PC-3 (cell line): ENCODE measurements at regions not wholly inside any gene's neighbourhood (a gene's known extent, or its start where the extent isn't known, plus 50 kb on each side); places are given as distances from the start of the nearest gene placed in this dataset.

Experiments used
- ATAC-seq: fragments of 200-7000 bp; cut with Tn5 transposase; 2 replicates; pipeline ENCODE4 v1.9.1; 2020; ENCODE audit warnings: mild to moderate bottlenecking, moderate library complexity
- BruUV-seq: library from RNA; stranded (reverse); fragments of 400-500 nt; replicated peaks from 2 replicates; lab custom pipeline; 2021; lab: Mats Ljungman, UMichigan
- CTCF ChIA-PET: fragments of 300-600 bp; sonication (Branson Sonifier 250); formaldehyde crosslinking; loops from one replicate; lab custom pipeline; 2022; ENCODE audit warnings: antibody characterized with exemption; lab: Charles Lee
- POLR2A ChIA-PET: fragments of 300-600 bp; sonication (Branson Sonifier 250); formaldehyde crosslinking; loops from one replicate; lab custom pipeline; 2022; ENCODE audit warnings: antibody characterized with exemption; ENCODE audit not compliant: unreplicated experiment; lab: Charles Lee
- DNase-seq: peaks from one replicate; pipeline ENCODE4 v3.0.0-alpha.2; 2015
- H2AFZ ChIP-seq: fragments of 300-600 bp; sonication (generic); 2 replicates; pipeline ENCODE4 v1.6.0; 2016; ENCODE audit warnings: antibody characterized with exemption, low read length
- H3F3A ChIP-seq: fragments of 300-600 bp; sonication (generic); one replicate; pipeline ENCODE4 v1.6.0; 2017; ENCODE audit warnings: antibody characterized with exemption, low read length, control low read depth, mild to moderate bottlenecking; ENCODE audit not compliant: unreplicated experiment
- H3K27ac ChIP-seq: fragments of 300-600 bp; sonication (generic); 2 replicates; pipeline ENCODE4 v1.5.1; 2016; ENCODE audit warnings: mild to moderate bottlenecking, low read length
- H3K27me3 ChIP-seq: fragments of 300-600 bp; sonication (generic); 2 replicates; pipeline ENCODE4 v1.6.1; 2016; ENCODE audit warnings: low read length, mixed read lengths
- H3K36me3 ChIP-seq: fragments of 300-600 bp; sonication (generic); 2 replicates; pipeline ENCODE4 v1.6.1; 2016; ENCODE audit warnings: low read depth, mixed run types, low read length, mixed read lengths
- H3K4me1 ChIP-seq: fragments of 300-600 bp; sonication (generic); 2 replicates; pipeline ENCODE4 v1.5.1; 2016; ENCODE audit warnings: low read length; ENCODE audit not compliant: insufficient read depth
- H3K4me2 ChIP-seq: fragments of 300-600 bp; sonication (generic); 2 replicates; pipeline ENCODE4 v1.6.0; 2016; ENCODE audit warnings: low read length
- H3K4me3 ChIP-seq: fragments of 300-600 bp; sonication (generic); 2 replicates; pipeline ENCODE4 v1.5.1; 2016; ENCODE audit warnings: mild to moderate bottlenecking, low read length, mixed read lengths
- H3K79me2 ChIP-seq: fragments of 300-600 bp; sonication (generic); 2 replicates; pipeline ENCODE4 v1.6.1; 2017; ENCODE audit warnings: low read length, mixed read lengths
- H3K9ac ChIP-seq: fragments of 300-600 bp; sonication (generic); 2 replicates; pipeline ENCODE4 v1.6.0; 2016; ENCODE audit warnings: mild to moderate bottlenecking, low read length
- H3K9me2 ChIP-seq: fragments of 300-600 bp; sonication (generic); replicated peaks from 2 replicates; pipeline ENCODE4 v1.6.1; 2016; ENCODE audit warnings: mixed run types, low read length, mixed read lengths
- H3K9me3 ChIP-seq: fragments of 300-600 bp; sonication (generic); 2 replicates; pipeline ENCODE4 v1.6.1; 2016; ENCODE audit warnings: low read length, mixed read lengths
- H4K20me1 ChIP-seq: fragments of 300-600 bp; sonication (generic); 2 replicates; pipeline ENCODE4 v1.6.1; 2016; ENCODE audit warnings: low read length, mixed read lengths
- EZH2 ChIP-seq: fragments of 300-600 bp; sonication (generic); IDR thresholded peaks from one replicate; pipeline ENCODE4 v1.6.1; 2017; ENCODE audit warnings: antibody characterized with exemption, mild to moderate bottlenecking, low read length; ENCODE audit not compliant: unreplicated experiment
- EZH2phosphoT487 ChIP-seq: fragments of 300-600 bp; sonication (generic); IDR thresholded peaks from 2 replicates; pipeline ENCODE4 v1.6.1; 2018; ENCODE audit warnings: mild to moderate bottlenecking, antibody characterized with exemption, low read length, borderline replicate concordance
- intact Hi-C: fragments of 100-400 bp; cut with micrococcal nuclease; formaldehyde crosslinking; loops from 2 replicates; pipeline ENCODE4 v1.9.0; 2023
- TF ChIP-seq, protein P1 (sequence below): fragments of 300-600 bp; sonication (generic); conservative IDR thresholded peaks from 2 replicates; pipeline ENCODE4 v1.5.1; 2017; ENCODE audit warnings: antibody characterized with exemption, low read depth, mild to moderate bottlenecking, low read length

DNA sequence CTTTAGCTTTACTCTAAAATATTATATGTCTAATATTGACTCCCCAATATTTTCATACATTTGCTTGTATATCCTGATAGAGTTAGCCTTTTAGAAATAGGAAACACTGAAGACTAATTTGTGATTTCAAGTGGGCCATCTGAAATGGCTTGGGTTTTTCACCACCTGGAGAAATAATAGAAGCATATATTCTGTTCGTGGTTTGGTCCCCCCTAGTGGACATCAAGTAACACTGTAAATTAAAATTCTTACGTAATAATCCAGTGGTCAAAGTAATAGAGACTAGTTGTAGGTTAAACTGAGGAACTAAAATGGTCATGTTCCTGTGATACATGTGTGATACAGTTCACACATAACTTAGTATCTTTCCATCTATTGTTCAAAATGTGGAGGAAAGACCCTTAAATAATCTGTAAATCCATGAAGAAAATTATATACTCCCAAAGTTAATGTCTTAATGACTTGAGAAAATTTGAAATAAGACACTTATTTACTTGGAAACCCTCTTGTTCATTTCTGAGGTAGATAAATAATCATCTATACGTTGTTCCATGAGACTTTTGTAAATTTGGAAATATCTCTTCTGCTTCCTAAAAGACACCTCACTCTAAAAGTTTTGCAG lies 79.8 kb upstream of the SMARCAD1 start:
- Histone ChIP-seq H3K27me3 (peaks cover 17% of the 10 kb centered on the region), H3F3A (no peaks in the 10 kb centered on the region), H3K9ac (no peak overlapping the region), H3K36me3 (no peaks in the 10 kb centered on the region), H3K79me2 (no peaks in the 10 kb centered on the region), H4K20me1 (no peaks in the 10 kb centered on the region), H3K9me2 (no peaks in the 10 kb centered on the region), H3K4me2 (no peak overlapping the region), H3K9me3 (no peaks in the 10 kb centered on the region), H2AFZ (no peak overlapping the region), H3K4me1 (no peaks in the 10 kb centered on the region; the same call in 1 of the 2 replicates), H3K27ac (no peak overlapping the region), H3K4me3 (no peak overlapping the region)
- POLR2A ChIA-PET: interaction anchor here (0.6 kb wide), 1 partner anchor 1141 kb away, joined by 4 read pairs; no protein-coding TSS in a partner anchor
- TF ChIP-seq EZH2phosphoT487: no peak
- TF ChIP-seq EZH2: no peak
- TF ChIP-seq, protein P1, sequence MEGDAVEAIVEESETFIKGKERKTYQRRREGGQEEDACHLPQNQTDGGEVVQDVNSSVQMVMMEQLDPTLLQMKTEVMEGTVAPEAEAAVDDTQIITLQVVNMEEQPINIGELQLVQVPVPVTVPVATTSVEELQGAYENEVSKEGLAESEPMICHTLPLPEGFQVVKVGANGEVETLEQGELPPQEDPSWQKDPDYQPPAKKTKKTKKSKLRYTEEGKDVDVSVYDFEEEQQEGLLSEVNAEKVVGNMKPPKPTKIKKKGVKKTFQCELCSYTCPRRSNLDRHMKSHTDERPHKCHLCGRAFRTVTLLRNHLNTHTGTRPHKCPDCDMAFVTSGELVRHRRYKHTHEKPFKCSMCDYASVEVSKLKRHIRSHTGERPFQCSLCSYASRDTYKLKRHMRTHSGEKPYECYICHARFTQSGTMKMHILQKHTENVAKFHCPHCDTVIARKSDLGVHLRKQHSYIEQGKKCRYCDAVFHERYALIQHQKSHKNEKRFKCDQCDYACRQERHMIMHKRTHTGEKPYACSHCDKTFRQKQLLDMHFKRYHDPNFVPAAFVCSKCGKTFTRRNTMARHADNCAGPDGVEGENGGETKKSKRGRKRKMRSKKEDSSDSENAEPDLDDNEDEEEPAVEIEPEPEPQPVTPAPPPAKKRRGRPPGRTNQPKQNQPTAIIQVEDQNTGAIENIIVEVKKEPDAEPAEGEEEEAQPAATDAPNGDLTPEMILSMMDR: peak; percentile 67
- intact Hi-C loops: loop anchor here (1.0 to 10.0 kb wide), 3 partner anchors 127 to 337 kb away; no protein-coding TSS in a partner anchor
- CTCF ChIA-PET: no interaction called here
- BruUV-seq: no TSS peak
- DNase-seq: peak; percentile 33
- peak; percentile 34; the same call in 1 of the 2 replicates for ATAC-seq

DNA sequence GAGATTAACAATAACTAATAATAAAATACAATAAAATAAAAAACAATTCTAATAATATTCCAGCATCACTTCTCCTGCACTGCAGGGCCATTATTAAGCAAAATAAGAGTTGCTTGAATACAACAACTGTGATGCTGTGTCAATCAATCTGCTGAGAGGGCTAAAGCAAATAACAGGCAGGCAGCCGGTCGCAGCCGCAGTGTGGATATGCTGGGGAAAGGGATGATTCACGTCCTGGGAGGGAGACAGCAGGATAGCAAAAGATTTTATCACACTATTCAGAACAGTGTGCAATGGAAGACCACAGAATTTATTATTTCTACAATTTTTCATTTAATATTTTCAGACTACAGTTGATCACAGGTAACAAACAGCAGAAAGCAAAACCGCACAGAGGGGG lies 76.5 kb upstream of the SMARCAD1 start:
- no peaks in the 10 kb centered on the region for H4K20me1 ChIP-seq
- H3K36me3 ChIP-seq: no peaks in the 10 kb centered on the region
- no peaks in the 10 kb centered on the region for H3K79me2 ChIP-seq
- H3K4me2 ChIP-seq: no peak overlapping the region
- no peak overlapping the region for H3K27ac ChIP-seq
- TF ChIP-seq EZH2 (no peak), EZH2phosphoT487 (no peak)
- TF ChIP-seq, protein P1: no peak
- H3K4me3 ChIP-seq: no peak overlapping the region
- H3K9me3 ChIP-seq: no peaks in the 10 kb centered on the region
- DNase-seq (peak; percentile 64), ATAC-seq (peak; percentile 100)
- H3K27me3 ChIP-seq: 0 out of 2 replicates have a peak, but pooled peaks cover 6% of the 10 kb centered on the region
- ChIA-PET CTCF (no interaction called here), POLR2A (no interaction called here)
- no peak overlapping the region for H3K9ac ChIP-seq
- BruUV-seq: no TSS peak
- H2AFZ ChIP-seq: no peak overlapping the region
- intact Hi-C loops: no loop called here
- no peaks in the 10 kb centered on the region for H3K9me2 ChIP-seq
- H3K4me1 ChIP-seq: no peaks in the 10 kb centered on the region; the same call in 1 of the 2 replicates
- no peaks in the 10 kb centered on the region for H3F3A ChIP-seq

GRCh38 chr4:94135701-94136100 lies 72.0 kb upstream of the SMARCAD1 start:
- H3K4me2 ChIP-seq: no peak overlapping the region
- no peaks in the 10 kb centered on the region for H3K9me2 ChIP-seq
- ATAC-seq (no peak), DNase-seq (no peak)
- ChIA-PET POLR2A (no interaction called here), CTCF (no interaction called here)
- no peak overlapping the region for H2AFZ ChIP-seq
- intact Hi-C loops: no loop called here
- H3K27ac ChIP-seq: no peak overlapping the region
- no peaks in the 10 kb centered on the region for H3K79me2 ChIP-seq
- TF ChIP-seq, protein P1: no peak
- TF ChIP-seq EZH2phosphoT487: no peak
- TF ChIP-seq EZH2: no peak
- peaks cover 25% of the 10 kb centered on the region for H3K27me3 ChIP-seq
- no peaks in the 10 kb centered on the region for H3F3A ChIP-seq
- no peak overlapping the region for H3K9ac ChIP-seq
- no peaks in the 10 kb centered on the region for H4K20me1 ChIP-seq
- no peaks in the 10 kb centered on the region for H3K36me3 ChIP-seq
- H3K4me3 ChIP-seq: no peak overlapping the region
- BruUV-seq: no TSS peak
- no peaks in the 10 kb centered on the region; the same call in 1 of the 2 replicates for H3K4me1 ChIP-seq
- no peaks in the 10 kb centered on the region for H3K9me3 ChIP-seq
